DMS114 treated with DMSO at 0.1 percent for 48 hours (cell line): ENCODE measurements at regions not wholly inside any gene's neighbourhood (a gene's known extent, or its start where the extent isn't known, plus 50 kb on each side); places are given as distances from the start of the nearest gene placed in this dataset.

Experiments
- DNase-seq: peaks from one replicate; lab custom pipeline; 2025; ENCODE audit not compliant: unreplicated experiment; lab: John Stamatoyannopoulos, UW

GRCh38 chr12:77368379-77368778 lies 303.0 kb upstream of the E2F7 start:
- DNase-seq: no peak

- no peak for DNase-seq
These were observed 301.2 kb upstream of the E2F7 start for GRCh38 chr12:77366616-77367015.

DNA sequence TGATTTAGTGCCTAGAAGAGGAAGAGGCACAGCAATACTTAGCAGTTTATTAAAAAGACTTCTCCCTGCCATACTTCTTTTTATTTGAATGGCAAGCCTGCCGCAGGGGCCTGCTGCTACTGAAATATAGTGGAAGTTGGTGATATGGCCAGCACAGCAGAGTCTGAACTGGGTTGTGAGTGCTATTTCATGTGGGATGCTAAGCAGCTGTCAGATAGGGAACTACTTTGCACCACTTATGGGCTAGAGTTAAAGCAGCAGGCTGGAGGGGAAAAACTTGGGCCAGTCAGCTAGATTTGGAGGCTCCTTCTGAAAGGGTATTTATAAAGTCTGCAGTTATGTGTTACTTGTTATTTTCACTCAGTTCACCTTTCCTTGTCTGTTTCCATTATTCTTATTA lies 299.0 kb upstream of the E2F7 start:
- DNase-seq: no peak

DNA sequence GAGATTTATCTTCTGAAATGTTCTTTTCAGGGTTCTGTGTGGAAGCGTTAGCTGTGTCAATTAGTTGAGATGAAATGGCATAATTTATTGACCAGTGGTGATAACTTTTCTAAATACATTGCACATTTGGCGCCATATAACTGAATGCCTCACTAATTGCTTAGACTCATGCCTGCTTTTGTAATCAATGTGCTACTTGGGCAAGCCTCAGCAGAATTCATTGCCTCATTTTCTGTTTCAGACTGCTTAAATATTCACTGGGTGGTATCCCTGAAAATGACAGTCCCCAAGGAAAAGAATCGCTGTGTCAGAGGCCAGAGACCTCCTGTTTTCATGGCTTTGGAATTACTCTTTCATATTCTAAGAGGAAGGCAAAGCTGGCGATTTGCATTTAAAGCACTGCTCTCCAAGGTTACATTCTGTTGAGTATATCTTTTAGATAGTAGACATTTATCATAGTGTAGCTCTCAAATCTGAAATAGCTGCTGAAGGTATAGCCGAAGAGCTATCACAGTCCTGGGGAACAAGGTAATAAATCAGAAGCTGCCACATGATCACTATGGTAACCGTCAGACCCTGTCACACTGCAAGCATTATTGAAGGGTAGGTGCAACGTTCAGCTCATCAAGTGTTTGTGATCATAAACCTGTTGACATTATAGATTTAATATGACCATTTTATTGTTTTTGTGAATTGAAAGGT lies 297.3 kb upstream of the E2F7 start:
- DNase-seq: no peak

- DNase-seq: no peak
These were observed 292.3 kb upstream of the E2F7 start for GRCh38 chr12:77357655-77358054.

- DNase-seq: no peak
These were observed 289.5 kb upstream of the E2F7 start for GRCh38 chr12:77354766-77355362.

GRCh38 chr12:77352946-77353345 lies 287.6 kb upstream of the E2F7 start:
- no peak for DNase-seq

GRCh38 chr12:77351860-77352259 lies 286.5 kb upstream of the E2F7 start:
- DNase-seq: no peak

DNA sequence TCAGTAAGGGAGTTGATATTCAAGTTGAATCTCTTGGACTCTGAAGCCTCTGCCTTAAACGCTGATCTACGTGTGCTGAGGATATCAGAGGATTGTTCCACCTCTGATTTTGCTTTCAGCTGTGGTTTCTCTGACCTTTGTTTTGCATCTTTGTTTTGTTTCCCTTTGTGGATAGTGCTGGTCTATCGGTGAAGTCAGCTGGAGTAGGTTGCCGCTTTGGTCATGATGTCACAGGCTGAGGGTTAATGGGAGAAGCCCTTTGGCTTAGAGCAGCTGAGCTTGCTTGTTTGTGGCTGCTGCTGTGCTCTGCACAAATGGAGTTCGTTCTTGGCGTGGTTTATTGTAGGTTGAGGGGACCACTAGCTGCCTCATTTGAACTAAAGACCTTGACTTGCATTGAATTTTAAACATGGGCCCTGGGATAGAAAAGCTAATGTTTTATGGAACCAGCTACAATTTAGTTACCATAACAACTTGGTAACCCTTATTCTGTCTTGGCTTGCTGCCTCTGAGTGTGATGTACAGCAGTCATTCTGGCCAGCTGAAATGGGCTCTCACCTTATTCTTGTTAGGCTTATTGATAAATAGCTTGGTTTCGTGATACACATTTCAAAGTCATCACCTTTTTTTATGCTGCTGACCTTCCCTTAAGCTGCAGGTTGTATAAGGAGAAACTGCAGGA lies 284.5 kb upstream of the E2F7 start:
- DNase-seq: no peak

GRCh38 chr12:77347017-77347416 lies 281.6 kb upstream of the E2F7 start:
- no peak for DNase-seq

GRCh38 chr12:77345336-77345735 lies 280.0 kb upstream of the E2F7 start:
- no peak for DNase-seq

DNA sequence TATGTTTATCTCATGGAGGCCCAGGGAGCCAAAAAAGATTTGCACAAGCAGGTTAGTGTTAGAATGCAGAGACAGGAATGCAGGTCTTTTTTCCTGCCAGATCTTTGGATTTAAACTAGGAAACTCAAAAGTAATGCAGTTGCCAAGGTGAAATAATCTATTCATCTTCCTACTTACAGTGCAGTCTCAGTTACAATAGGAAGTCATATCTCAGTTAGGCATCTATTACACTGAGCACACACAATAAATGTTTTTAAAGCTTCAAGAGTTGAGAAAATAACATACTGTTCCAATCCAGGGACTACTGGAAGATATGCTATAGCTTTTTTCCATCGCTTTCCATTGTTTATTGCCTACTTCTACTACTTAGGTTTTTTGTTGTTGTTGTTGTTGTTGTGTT lies 279.3 kb upstream of the E2F7 start:
- no peak for DNase-seq

DNA sequence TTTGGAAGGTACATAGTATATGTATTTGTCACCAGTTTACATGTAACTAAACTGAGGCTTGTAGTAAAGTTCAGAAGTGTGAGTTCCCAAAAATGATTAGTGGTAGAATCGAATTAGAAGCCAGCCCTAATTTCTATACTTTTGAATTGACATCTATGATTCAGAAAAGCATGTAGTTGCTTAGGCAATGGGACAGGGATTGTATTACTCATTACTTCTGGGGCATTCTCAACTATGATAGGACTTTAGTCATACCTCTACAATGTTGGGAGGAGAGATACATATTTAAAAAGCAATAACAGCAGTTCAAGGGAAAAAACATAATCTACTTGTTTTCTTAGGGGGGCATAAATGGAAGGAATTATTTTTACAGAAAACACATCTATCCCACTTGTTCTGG lies 277.9 kb upstream of the E2F7 start:
- DNase-seq: no peak

GRCh38 chr12:77342253-77342652 lies 276.9 kb upstream of the E2F7 start:
- no peak for DNase-seq

GRCh38 chr12:77339610-77340009 lies 274.2 kb upstream of the E2F7 start:
- DNase-seq: no peak

DNA sequence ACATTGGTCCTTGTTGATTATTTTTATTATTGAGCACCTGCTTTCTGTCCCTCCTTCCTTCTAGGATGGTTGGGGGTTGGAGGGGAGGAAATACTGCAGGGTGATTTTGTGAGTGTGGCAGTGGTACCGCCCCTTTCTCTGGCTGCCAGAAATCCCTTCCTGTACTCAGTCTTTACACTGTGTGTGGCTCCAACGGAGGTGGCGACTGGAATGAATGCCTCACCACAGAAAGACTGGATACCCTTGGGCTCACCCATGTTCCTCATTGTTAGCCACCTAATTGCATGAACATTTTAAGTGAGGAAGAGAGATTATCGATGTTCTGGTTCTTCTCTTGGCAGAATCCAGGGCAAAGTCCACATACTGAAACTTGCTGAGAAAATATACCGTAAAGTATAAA lies 272.0 kb upstream of the E2F7 start:
- no peak for DNase-seq

- no peak for DNase-seq
These were observed 269.4 kb upstream of the E2F7 start for GRCh38 chr12:77334806-77335205.

DNA sequence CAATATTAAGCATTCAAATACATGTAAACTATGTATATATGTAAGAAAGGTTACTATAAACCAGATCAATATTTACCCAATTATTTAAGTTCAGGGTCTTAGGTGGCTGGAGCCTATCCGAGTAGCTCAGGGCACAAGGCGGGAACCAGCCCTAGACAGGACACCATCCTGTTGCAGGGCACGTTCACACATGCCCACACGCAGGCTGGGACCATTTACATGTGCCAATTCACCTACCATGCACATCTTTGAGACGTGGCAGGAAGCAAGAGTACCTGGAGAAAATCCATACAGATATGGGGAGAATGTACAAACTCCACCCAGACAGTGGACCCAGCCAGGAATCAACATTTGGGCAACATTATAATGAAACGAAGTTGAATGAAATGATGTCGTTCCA lies 263.0 kb upstream of the E2F7 start:
- no peak for DNase-seq

GRCh38 chr12:77325511-77326236 lies 260.3 kb upstream of the E2F7 start:
- no peak for DNase-seq

GRCh38 chr12:77324763-77325468 lies 259.5 kb upstream of the E2F7 start:
- DNase-seq: peak; percentile 28

DNA sequence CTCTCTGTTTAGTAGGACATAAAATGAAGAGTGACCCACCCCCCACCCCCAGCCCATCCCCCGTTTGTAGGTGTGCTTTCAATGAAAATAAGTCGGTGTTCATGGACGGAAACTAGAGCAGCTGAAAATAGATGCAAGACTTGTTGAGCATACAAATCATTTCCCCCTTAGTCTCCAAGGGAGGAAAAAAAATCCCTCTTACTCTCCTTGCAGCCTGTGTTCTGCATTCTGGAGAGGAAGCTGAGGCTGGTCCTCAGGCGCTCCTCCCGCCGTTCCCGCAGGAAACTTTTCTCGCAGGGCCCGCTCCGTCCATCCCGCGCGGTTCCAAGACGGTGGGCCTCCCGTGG lies 259.0 kb upstream of the E2F7 start:
- DNase-seq: no peak
